Activated B cell treated with CpG ODN at 0.5 μM for 24 hours (primary cell): ENCODE measurements at regions not wholly inside any gene's neighbourhood (a gene's known extent, or its start where the extent isn't known, plus 50 kb on each side); places are given as distances from the start of the nearest gene placed in this dataset.

Experiments
- ATAC-seq: fragments of 200-7000 bp; cut with Tn5 transposase; one replicate; pipeline ENCODE4 v1.10.0; 2021; ENCODE audit warnings: low read depth, mild to moderate bottlenecking, moderate library complexity
- CTCF ChIA-PET: fragments of 350-600 bp; sonication (Branson Sonifier 250); formaldehyde crosslinking; loops from one replicate; lab custom pipeline; 2021; ENCODE audit warnings: antibody characterized with exemption; lab: Charles Lee
- POLR2A ChIA-PET: fragments of 350-600 bp; sonication (Branson Sonifier 250); formaldehyde crosslinking; loops from one replicate; lab custom pipeline; 2021; ENCODE audit warnings: antibody characterized with exemption; lab: Charles Lee
- DNase-seq: peaks from one replicate; pipeline ENCODE4 v3.0.0; 2022
- H3K27ac Mint-ChIP-seq: one replicate; pipeline ENCODE4 v1.8.0; 2020; ENCODE audit warnings: mixed read lengths
- H3K27me3 Mint-ChIP-seq: one replicate; pipeline ENCODE4 v1.8.0; 2021; ENCODE audit warnings: mixed read lengths
- H3K36me3 Mint-ChIP-seq: one replicate; pipeline ENCODE4 v1.8.0; 2021; ENCODE audit warnings: low read depth, mixed read lengths
- H3K4me1 Mint-ChIP-seq: one replicate; pipeline ENCODE4 v1.8.0; 2021; ENCODE audit warnings: mixed read lengths
- H3K4me3 Mint-ChIP-seq: one replicate; pipeline ENCODE4 v1.8.0; 2020; ENCODE audit warnings: mild to moderate bottlenecking, mixed read lengths
- H3K9me3 Mint-ChIP-seq: one replicate; pipeline ENCODE4 v1.8.0; 2020; ENCODE audit warnings: mixed read lengths
- intact Hi-C: fragments of 100-400 bp; cut with micrococcal nuclease; formaldehyde crosslinking; loops from one replicate; pipeline ENCODE4 v1.15.1; 2024
- TF ChIP-seq, protein P1 (sequence below): fragments of 200-600 bp; IDR thresholded peaks from one replicate; pipeline ENCODE4 v1.8.0; 2022; ENCODE audit warnings: antibody characterized with exemption, mild to moderate bottlenecking

DNA sequence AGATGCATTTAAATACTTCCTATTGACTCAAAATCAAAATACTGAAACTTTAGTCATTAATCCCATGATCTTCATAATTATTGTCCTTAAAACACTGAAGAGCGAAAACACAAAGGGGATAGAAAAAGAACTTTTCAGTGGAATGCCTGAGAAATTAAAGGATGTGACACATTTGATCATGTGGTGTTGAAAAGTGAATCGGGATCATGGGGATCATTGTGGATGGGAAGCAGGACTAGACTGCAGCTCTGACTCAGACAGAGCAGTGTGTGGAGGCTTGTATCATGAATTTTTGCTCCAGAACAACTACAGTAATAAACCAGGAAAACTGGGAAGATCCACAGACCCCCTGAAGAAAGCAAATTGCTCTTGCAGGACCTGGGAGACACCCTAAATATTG lies 161.1 kb upstream of the CXADR start:
- H3K4me1 Mint-ChIP-seq = no peaks in the 10 kb centered on the region
- TF ChIP-seq, protein P1, sequence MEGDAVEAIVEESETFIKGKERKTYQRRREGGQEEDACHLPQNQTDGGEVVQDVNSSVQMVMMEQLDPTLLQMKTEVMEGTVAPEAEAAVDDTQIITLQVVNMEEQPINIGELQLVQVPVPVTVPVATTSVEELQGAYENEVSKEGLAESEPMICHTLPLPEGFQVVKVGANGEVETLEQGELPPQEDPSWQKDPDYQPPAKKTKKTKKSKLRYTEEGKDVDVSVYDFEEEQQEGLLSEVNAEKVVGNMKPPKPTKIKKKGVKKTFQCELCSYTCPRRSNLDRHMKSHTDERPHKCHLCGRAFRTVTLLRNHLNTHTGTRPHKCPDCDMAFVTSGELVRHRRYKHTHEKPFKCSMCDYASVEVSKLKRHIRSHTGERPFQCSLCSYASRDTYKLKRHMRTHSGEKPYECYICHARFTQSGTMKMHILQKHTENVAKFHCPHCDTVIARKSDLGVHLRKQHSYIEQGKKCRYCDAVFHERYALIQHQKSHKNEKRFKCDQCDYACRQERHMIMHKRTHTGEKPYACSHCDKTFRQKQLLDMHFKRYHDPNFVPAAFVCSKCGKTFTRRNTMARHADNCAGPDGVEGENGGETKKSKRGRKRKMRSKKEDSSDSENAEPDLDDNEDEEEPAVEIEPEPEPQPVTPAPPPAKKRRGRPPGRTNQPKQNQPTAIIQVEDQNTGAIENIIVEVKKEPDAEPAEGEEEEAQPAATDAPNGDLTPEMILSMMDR = no peak
- H3K9me3 Mint-ChIP-seq = peaks cover 4% of the 10 kb centered on the region
- intact Hi-C loops = no loop called here
- ChIA-PET POLR2A (no interaction called here), CTCF (no interaction called here)
- H3K27me3 Mint-ChIP-seq = no peaks in the 10 kb centered on the region
- ATAC-seq (no peak), DNase-seq (no peak)
- H3K4me3 Mint-ChIP-seq = no peak overlapping the region
- H3K27ac Mint-ChIP-seq = no peak overlapping the region
- no peaks in the 10 kb centered on the region for H3K36me3 Mint-ChIP-seq

GRCh38 chr21:17352996-17353655 lies 159.7 kb upstream of the CXADR start:
- Mint-ChIP-seq H3K4me3 (no peak overlapping the region), H3K27me3 (no peaks in the 10 kb centered on the region), H3K4me1 (no peaks in the 10 kb centered on the region), H3K9me3 (peaks cover 4% of the 10 kb centered on the region), H3K27ac (no peak overlapping the region), H3K36me3 (no peaks in the 10 kb centered on the region)
- POLR2A ChIA-PET = no interaction called here
- intact Hi-C loops = no loop called here
- CTCF ChIA-PET = no interaction called here
- ATAC-seq = no peak
- TF ChIP-seq, protein P1 = no peak
- DNase-seq = no peak

GRCh38 chr21:17359781-17360180 lies 153.1 kb upstream of the CXADR start:
- no peaks in the 10 kb centered on the region for H3K36me3 Mint-ChIP-seq
- TF ChIP-seq, protein P1 = no peak
- DNase-seq = no peak
- intact Hi-C loops = no loop called here
- ATAC-seq = no peak
- no peaks in the 10 kb centered on the region for H3K4me1 Mint-ChIP-seq
- ChIA-PET POLR2A (no interaction called here), CTCF (no interaction called here)
- H3K9me3 Mint-ChIP-seq = peaks cover 2% of the 10 kb centered on the region
- no peak overlapping the region for H3K27ac Mint-ChIP-seq
- H3K27me3 Mint-ChIP-seq = no peaks in the 10 kb centered on the region
- H3K4me3 Mint-ChIP-seq = no peak overlapping the region

- intact Hi-C loops = no loop called here
- ChIA-PET CTCF (no interaction called here), POLR2A (no interaction called here)
- DNase-seq (no peak), ATAC-seq (no peak)
- H3K9me3 Mint-ChIP-seq = peaks cover 3% of the 10 kb centered on the region
- H3K4me3 Mint-ChIP-seq = no peak overlapping the region
- H3K36me3 Mint-ChIP-seq = no peaks in the 10 kb centered on the region
- H3K27ac Mint-ChIP-seq = no peak overlapping the region
- no peaks in the 10 kb centered on the region for H3K4me1 Mint-ChIP-seq
- no peaks in the 10 kb centered on the region for H3K27me3 Mint-ChIP-seq
- TF ChIP-seq, protein P1 = no peak
Measured at GRCh38 chr21:17368748-17369363, 144.0 kb upstream of the CXADR start.

DNA sequence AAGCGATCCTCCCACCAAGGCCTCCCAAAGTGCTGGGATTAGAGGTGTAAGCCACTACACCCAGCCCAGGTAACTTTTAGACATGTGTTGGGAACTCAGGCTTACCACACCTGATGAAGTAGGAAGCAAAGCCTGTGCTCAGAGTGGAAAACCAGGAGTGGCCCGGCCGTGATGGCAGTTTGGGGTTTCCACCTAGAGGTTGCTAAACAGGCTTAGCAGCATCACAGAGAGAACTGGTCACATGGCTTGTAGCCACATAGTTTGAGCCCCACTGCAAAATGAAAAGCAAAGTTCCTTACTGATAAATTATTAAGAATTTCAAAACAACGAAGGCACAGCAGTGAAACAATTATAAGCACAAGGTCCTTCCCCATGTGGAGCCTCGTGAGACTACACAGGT lies 142.6 kb upstream of the CXADR start:
- DNase-seq = no peak
- no peaks in the 10 kb centered on the region for H3K36me3 Mint-ChIP-seq
- no peak overlapping the region for H3K4me3 Mint-ChIP-seq
- no peaks in the 10 kb centered on the region for H3K4me1 Mint-ChIP-seq
- POLR2A ChIA-PET = no interaction called here
- TF ChIP-seq, protein P1 = no peak
- no peaks in the 10 kb centered on the region for H3K27me3 Mint-ChIP-seq
- H3K9me3 Mint-ChIP-seq = peaks cover 3% of the 10 kb centered on the region
- ATAC-seq = no peak
- no peak overlapping the region for H3K27ac Mint-ChIP-seq
- intact Hi-C loops = no loop called here
- CTCF ChIA-PET = no interaction called here
